Smooth muscle cell (in vitro differentiated cells): ENCODE measurements at regions not wholly inside any gene's neighbourhood (a gene's known extent, or its start where the extent isn't known, plus 50 kb on each side); places are given as distances from the start of the nearest gene placed in this dataset.

ENCODE experiments used
- DNase-seq: peaks from one replicate; lab custom pipeline; 2025; ENCODE audit not compliant: unreplicated experiment; lab: John Stamatoyannopoulos, UW
- H2AFZ ChIP-seq: fragments of 200-600 bp; sonication (generic); 2 replicates; pipeline ENCODE4 v1.6.0; 2016; ENCODE audit warnings: antibody characterized with exemption, low read depth, mild to moderate bottlenecking
- H3F3A ChIP-seq: fragments of 200-600 bp; sonication (generic); 2 replicates; pipeline ENCODE4 v1.6.0; 2017; ENCODE audit warnings: antibody characterized with exemption, low read depth
- H3K27ac ChIP-seq: fragments of 200-600 bp; sonication (generic); 2 replicates; pipeline ENCODE4 v1.5.1; 2016; ENCODE audit warnings: low read depth, mild to moderate bottlenecking
- H3K27me3 ChIP-seq: fragments of 200-600 bp; sonication (generic); 2 replicates; pipeline ENCODE4 v1.6.1; 2016; ENCODE audit warnings: low read depth, mild to moderate bottlenecking
- H3K36me3 ChIP-seq: fragments of 200-600 bp; sonication (generic); 2 replicates; pipeline ENCODE4 v1.5.1; 2016; ENCODE audit warnings: low read depth
- H3K4me1 ChIP-seq: fragments of 200-600 bp; sonication (generic); 2 replicates; pipeline ENCODE4 v1.5.1; 2016; ENCODE audit warnings: low read depth
- H3K4me2 ChIP-seq: fragments of 200-600 bp; sonication (generic); 2 replicates; pipeline ENCODE4 v1.6.0; 2016; ENCODE audit warnings: mild to moderate bottlenecking
- H3K4me3 ChIP-seq: fragments of 200-600 bp; sonication (generic); 2 replicates; pipeline ENCODE4 v1.5.1; 2016; ENCODE audit warnings: mild to moderate bottlenecking
- H3K79me2 ChIP-seq: fragments of 200-600 bp; sonication (generic); 2 replicates; pipeline ENCODE4 v1.6.0; 2016; ENCODE audit warnings: low read depth, mild to moderate bottlenecking
- H3K9ac ChIP-seq: fragments of 200-600 bp; sonication (generic); 2 replicates; pipeline ENCODE4 v1.6.0; 2016; ENCODE audit warnings: low read depth
- H3K9me3 ChIP-seq: fragments of 200-600 bp; sonication (generic); replicated peaks from 2 replicates; pipeline ENCODE4 v1.5.1; 2016; ENCODE audit warnings: low read depth
- H4K20me1 ChIP-seq: fragments of 200-600 bp; sonication (generic); 2 replicates; pipeline ENCODE4 v1.6.0; 2016; ENCODE audit warnings: low read depth
- CTCF ChIP-seq: fragments of 200-600 bp; sonication (generic); IDR thresholded peaks from 2 replicates; pipeline ENCODE4 v1.5.1; 2017; ENCODE audit warnings: borderline replicate concordance, mild to moderate bottlenecking, antibody characterized with exemption; ENCODE audit not compliant: insufficient read depth, poor library complexity, severe bottlenecking
- WGBS: methylation state at CpG from one replicate; pipeline ENCODE4 v1.1.7; 2016; ENCODE audit warnings: low lambda C conversion rate; 5-methylcytosine and 5-hydroxymethylcytosine counted together

- TF ChIP-seq CTCF: no peak
- no peaks in the 10 kb centered on the region for H3K4me1 ChIP-seq
- H3K4me3 ChIP-seq: no peak overlapping the region
- no peak for DNase-seq
- no peaks in the 10 kb centered on the region for H4K20me1 ChIP-seq
- H3K36me3 ChIP-seq: no peaks in the 10 kb centered on the region
- H3K4me2 ChIP-seq: no peak overlapping the region
- H3K9ac ChIP-seq: no peak overlapping the region
- H3K9me3 ChIP-seq: no peaks in the 10 kb centered on the region
- H2AFZ ChIP-seq: no peak overlapping the region
- H3K79me2 ChIP-seq: no peaks in the 10 kb centered on the region
- 91% methylated on average over 2 of the region's 2 CpGs for WGBS
- H3K27me3 ChIP-seq: no peaks in the 10 kb centered on the region
- no peaks in the 10 kb centered on the region for H3F3A ChIP-seq
- no peak overlapping the region for H3K27ac ChIP-seq
These were observed 351.8 kb downstream of the GABRB3 start for GRCh38 chr15:26421065-26421464.

DNA sequence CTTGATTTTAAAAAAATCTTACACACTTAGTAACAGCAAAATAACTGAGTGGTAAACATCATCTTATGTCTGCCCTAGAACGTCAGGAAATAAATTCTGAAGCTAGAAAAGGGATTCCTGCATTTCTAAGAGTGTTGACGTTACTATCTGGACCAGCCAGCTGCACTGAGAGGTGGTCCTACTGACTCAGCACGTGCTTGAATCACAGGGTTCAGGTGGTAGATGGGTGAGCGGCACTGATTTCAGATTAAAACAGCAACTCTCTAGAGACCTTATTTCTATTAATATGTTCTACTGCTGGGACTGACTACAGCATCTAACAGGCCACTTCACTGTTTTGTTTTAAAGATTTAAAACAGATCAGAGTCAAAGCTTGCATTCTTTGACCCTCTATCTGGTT is 377.2 kb downstream of the GABRB3 start:
- Histone ChIP-seq H3K27ac (no peak overlapping the region), H3K4me3 (no peak overlapping the region), H3K79me2 (no peaks in the 10 kb centered on the region), H3K9ac (no peak overlapping the region), H3K27me3 (peaks cover 7% of the 10 kb centered on the region), H3K9me3 (no peaks in the 10 kb centered on the region), H3F3A (no peaks in the 10 kb centered on the region), H4K20me1 (no peaks in the 10 kb centered on the region), H3K4me1 (no peaks in the 10 kb centered on the region), H3K36me3 (no peaks in the 10 kb centered on the region), H3K4me2 (no peak overlapping the region), H2AFZ (no peak overlapping the region)
- no peak for DNase-seq
- 66% methylated on average over 4 of the region's 4 CpGs for WGBS
- TF ChIP-seq CTCF: no peak

DNA sequence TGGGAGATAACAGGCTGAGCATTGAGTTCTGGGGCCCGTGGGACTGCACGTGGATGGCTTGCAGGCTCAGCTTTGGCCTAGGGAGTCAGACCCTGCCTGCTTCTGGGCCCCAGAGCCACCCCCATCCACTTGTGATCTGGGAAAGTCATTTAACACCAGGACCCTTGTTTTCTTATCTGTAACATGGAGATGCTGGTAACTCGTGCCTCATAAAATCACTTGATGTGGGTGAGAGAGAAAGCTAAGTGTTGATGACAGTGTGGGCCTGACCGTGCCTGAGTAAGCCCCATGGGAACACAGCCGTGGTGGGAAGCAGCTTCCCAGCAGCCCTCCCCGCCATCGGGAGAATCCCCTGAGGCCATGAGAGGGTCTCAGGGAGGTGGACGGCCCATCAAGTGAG is 378.1 kb downstream of the GABRB3 start:
- H3K9me3 ChIP-seq: no peaks in the 10 kb centered on the region
- H3K4me3 ChIP-seq: no peak overlapping the region
- no peaks in the 10 kb centered on the region for H3K36me3 ChIP-seq
- no peaks in the 10 kb centered on the region for H3F3A ChIP-seq
- H3K27me3 ChIP-seq: peaks cover 7% of the 10 kb centered on the region
- H4K20me1 ChIP-seq: no peaks in the 10 kb centered on the region
- no peak for DNase-seq
- no peaks in the 10 kb centered on the region for H3K79me2 ChIP-seq
- H3K27ac ChIP-seq: no peak overlapping the region
- H2AFZ ChIP-seq: no peak overlapping the region
- 47% methylated on average over 8 of the region's 8 CpGs for WGBS
- no peak overlapping the region for H3K4me2 ChIP-seq
- no peak overlapping the region for H3K9ac ChIP-seq
- H3K4me1 ChIP-seq: no peaks in the 10 kb centered on the region
- no peak for TF ChIP-seq CTCF

DNA sequence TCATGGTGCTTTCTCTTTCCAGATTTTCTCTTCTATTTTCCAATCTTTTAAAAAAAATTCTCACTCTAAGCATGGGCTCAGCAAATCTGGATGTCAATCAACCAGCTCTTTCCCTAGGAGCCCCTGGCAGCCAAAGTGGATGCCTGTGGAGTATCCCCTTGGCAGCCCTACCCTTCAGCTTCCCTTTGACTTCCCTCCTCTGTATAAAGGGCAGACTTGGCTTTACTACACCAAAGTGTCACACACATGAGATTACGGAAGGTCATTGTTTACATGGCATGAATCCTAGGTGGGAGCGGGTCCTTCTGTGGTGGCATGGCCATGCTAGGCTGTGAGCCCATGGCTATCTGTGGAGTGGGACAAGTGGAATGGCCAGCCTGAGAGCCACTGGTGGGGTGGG is 379.9 kb downstream of the GABRB3 start:
- no peak overlapping the region for H2AFZ ChIP-seq
- no peaks in the 10 kb centered on the region for H3K9me3 ChIP-seq
- no peak for DNase-seq
- 100% methylated on average over 2 of the region's 2 CpGs for WGBS
- no peaks in the 10 kb centered on the region for H3K36me3 ChIP-seq
- no peaks in the 10 kb centered on the region for H3K79me2 ChIP-seq
- H3K4me2 ChIP-seq: no peak overlapping the region
- H3K27ac ChIP-seq: no peak overlapping the region
- H3K9ac ChIP-seq: no peak overlapping the region
- H3K4me3 ChIP-seq: no peak overlapping the region
- peaks cover 13% of the 10 kb centered on the region for H3K27me3 ChIP-seq
- H3K4me1 ChIP-seq: no peaks in the 10 kb centered on the region
- TF ChIP-seq CTCF: no peak
- no peaks in the 10 kb centered on the region for H3F3A ChIP-seq
- H4K20me1 ChIP-seq: no peaks in the 10 kb centered on the region
